ENCODE measurements at regions not wholly inside any gene's neighbourhood (a gene's known extent, or its start where the extent isn't known, plus 50 kb on each side); places are given as distances from the start of the nearest gene placed in this dataset.
"Not testable (repeated sequence)": the region's sequence is repeated elsewhere in the genome, so short reads cannot be mapped to it uniquely, and the experiment has no call there.

DNA sequence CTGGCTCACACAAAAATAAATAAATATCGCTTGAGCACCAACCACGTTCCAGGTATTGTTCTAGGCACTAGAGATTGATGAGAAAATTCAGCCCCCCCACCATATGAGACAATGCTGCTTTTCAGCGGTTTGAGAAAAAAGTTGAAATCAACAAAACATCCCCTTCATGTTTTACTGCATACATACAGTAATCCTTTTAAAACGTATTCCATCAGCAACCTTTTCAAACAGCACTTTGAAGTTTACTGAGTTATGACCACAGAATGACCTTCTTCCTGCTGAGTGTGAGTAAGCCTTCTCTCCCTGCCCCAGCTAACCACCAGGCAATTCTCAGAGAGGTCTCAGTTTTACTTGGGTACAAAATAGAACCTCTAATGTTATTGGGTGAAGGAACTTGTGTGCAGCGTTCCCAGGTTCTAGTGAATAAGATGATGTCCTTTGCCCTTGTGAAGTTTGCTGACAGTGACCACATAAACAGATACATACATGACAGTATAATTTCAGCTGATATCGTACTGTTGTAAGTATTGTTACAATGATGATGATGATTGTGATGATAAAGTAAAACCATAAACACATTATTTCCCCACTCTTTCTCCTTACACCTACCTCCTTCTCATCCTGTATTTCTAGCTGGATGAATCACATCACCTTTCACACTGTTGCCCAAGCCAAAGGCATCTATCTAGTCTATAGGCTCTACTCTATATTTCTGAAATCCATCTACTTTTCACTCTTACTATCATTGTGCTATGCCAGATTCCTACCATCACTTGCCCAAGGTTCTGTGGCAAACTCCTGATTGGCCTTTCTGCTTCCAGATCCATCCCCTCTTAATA lies 124.4 kb upstream of the KRR1 start:
- DNase-seq = no peak

- DNase-seq = no peak
Observed at GRCh38 chr12:75634244-75635222, 123.1 kb upstream of the KRR1 start.

GRCh38 chr12:75633789-75634188 lies 122.4 kb upstream of the KRR1 start:
- no peak for DNase-seq

GRCh38 chr12:75632442-75632841 lies 121.0 kb upstream of the KRR1 start:
- no peak for DNase-seq

DNA sequence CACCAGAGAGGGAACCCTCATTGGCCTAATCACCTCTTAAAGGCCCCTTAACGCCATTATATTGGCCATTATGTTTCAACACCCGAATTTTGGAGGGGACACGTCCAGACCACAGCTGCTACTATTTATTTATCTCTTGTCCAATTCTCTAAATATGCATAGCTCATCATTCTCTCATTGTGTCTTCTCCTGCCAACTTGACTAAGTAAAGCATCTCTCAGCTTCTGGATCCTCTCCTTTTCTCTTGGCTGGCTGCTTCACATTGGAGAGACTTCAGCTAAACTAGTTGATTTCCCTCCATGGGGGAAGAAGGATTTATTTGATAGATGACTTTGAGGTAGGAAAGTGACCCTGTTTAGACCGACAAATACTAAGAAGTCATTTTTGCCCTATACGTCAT lies 120.4 kb upstream of the KRR1 start:
- no peak for DNase-seq

DNA sequence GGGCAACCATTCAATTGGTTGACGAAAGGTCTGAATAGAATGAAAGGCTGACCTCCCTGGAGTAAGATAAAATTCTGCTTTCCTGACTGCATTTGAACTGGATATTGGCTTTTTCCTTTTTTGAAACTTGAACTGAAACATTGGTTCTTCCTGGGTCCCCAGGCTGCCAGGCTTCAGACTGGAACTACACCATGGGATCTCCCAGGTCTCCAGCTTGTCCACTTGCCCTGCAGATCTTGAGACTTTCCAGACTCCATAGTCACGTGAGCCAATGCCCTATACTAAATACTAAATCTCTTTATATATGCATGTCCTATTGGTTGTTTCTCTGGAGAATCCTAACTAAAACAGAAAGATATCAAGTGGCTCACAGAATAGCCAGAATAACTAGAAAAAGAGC lies 118.7 kb upstream of the KRR1 start:
- no peak for DNase-seq

DNA sequence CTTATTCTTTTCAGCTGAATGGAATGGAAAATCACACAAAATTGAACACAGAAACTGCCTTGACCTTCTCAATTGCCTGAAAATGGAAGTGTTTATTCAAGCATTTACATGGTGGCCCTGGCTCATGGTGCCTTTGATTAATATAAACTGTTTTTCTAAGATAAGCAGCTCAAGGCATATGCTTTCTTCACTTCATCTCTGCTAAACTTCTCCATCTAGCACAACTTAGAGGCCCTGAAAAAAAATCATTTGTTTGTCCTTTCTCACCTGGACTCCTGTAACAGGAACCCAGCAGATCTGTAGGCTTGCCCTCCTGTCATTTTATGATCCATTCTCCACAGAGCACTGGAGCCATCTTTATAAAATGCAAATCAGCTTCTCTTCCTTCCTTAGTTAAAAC lies 117.5 kb upstream of the KRR1 start:
- DNase-seq = no peak

DNA sequence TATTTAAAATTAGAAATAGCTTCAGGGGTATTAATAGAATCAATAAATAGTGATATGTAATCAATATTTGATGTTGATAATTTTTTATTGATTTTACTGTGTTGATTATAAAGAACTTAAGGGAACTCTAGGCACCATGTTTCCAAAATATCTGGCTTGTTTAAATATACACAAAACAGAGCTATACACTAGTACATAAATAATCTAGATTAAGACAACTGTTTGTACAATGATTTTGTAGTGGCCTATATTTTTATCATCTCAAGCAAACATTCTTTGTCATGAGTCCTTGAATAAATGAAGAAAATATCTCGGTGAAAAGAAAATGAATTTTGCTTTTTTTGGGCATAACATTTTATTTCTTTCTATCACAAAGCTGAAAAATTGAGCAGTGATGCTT lies 117.1 kb upstream of the KRR1 start:
- DNase-seq = no peak

DNA sequence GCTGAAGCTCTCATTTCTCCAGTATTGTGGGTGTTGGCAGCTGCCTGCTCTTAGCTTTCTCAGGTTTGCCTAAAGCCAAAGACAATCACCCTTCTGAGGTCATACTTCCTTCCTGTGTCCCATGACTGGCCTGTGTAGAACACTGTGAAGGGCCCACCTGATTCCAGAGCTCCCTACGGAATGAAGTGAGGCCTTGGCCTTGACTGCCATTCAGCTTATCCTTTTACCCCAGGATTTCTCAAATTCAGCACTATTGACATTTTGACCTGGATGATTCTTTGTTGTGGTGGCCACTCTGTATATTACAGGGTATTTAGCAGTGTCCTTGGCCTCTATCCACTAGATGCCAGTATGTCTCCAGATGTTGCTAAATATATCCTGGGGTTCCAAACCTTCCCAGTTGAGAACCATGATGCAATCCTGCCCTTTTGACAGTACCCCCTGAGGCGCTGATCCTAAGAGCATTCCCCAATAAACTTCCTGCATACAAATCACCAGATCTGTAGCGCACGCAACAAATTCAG lies 112.3 kb upstream of the KRR1 start:
- no peak for DNase-seq

GRCh38 chr12:75622492-75622891 lies 111.1 kb upstream of the KRR1 start:
- no peak for DNase-seq

DNA sequence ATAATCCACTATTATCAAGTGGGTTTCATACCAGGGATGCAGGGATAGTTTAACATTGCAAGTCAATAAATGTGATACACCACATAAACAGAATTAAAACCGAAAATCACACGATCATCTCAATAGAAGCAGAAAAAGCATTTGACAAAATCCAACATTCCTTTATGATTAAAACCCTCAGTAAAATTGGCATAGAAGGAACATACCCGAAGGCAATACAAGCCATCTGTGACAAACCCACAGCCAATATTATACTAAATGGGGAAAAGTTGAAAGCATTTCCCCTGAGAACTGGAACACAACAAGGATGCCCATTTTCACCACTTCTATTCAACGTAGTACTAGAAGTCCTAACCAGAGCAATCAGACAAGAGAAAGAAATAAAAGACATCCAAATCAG lies 103.0 kb upstream of the KRR1 start:
- not testable (repeated sequence) for DNase-seq

- no peak for DNase-seq
Observed at GRCh38 chr12:75613981-75614380, 102.6 kb upstream of the KRR1 start.

GRCh38 chr12:75611041-75611440 lies 99.6 kb upstream of the KRR1 start:
- DNase-seq = no peak

- no peak for DNase-seq
Observed at GRCh38 chr12:75606956-75607355, 95.5 kb upstream of the KRR1 start.

DNA sequence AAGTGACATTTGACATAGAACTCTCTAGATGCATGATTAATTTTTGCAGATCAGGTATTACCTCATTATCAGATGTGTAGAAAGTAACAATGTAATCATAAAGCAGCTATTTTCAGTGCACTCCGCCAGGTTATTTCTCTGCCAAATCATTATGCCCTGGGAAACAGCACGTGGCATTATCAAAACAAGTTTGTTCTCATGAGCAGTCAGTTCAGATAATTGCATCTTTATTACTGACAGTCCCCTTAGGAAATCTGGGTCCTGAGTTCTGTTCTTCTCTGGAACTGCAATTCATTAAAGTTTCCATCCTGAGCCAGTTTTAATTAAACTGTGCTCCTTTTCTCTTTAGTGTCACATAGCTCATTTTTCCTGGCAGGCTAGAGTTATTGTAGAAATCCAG lies 94.7 kb upstream of the KRR1 start:
- DNase-seq = no peak

DNA sequence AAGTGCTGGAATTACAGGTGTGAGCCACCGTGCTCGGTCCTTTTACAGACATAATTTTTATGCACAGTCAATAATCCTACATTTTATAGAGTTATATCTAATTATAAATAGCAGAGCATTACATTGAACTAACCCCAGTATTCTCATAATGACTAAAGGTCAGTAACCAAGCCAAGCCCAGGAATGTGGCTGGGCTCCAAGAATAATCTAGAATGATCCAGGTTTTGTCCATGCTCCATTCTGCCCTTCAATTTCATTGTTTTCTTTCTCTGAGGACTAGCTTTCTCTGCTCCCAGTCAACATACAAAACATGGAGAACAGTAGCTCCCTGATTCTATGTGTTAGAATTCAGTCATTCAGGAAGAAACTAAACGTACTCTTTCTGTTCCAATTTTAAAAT lies 92.1 kb upstream of the KRR1 start:
- DNase-seq = no peak

DNA sequence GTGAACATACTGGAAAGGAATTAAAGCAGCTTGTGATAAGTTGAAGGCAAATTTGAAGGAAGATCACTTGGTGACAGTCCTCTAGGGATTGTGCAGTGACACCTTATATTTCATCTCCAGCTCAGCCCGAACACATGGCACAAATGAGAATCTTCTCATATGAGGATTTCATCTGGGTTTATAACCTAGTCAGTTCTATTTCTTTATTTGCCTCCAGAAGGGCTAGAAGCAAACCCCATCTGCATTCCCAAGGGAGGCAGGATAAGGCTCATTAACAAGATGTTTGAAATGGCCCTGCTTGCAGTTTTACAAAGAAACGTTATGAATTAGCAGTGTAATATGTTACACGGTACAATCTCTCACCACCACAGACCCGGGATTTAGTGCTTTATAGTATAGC lies 90.7 kb upstream of the KRR1 start:
- no peak for DNase-seq

- DNase-seq = no peak
Observed at GRCh38 chr12:75600146-75600545, 88.7 kb upstream of the KRR1 start.

DNA sequence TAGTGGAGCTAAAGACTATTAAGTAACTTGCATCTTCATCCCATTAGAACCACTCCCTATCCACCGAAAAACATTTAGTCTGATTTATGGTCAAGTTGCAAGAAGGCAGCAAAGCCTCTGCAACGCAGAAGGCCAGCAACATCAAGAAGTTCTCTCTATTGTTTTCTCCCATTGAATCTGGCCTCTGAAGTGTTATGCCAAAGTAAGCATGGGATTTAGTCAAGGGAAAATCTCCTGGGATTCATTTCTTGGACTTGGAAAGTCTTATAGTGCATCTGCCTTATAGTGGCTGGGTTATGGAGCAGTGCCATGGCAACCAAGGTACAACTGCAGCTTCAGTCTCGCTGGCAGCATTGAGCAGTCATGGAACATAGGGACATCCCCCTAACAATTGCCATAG lies 87.7 kb upstream of the KRR1 start:
- DNase-seq = no peak

GRCh38 chr12:75596406-75596805 lies 85.0 kb upstream of the KRR1 start:
- DNase-seq = no peak

GRCh38 chr12:75592638-75593335 lies 81.4 kb upstream of the KRR1 start:
- no peak for DNase-seq

DNA sequence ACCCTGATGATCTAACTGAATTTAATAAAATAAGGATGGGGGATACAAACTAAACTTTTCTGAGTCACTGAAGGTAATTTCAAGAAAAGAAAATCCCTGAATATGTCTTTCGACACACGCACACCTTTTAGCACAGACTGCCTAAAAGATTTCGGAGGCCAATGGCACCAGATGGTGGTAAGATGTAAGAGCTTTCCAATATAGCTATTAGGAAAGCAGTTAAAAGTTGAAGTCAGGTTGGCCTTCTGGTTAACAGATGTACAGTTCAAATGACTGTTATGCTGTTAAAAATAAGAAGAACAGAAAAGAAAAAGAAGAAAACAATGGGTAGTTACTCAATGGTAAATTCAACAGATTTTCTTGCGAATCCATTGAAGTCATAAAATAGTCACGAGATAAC lies 80.7 kb upstream of the KRR1 start:
- no peak for DNase-seq

DNA sequence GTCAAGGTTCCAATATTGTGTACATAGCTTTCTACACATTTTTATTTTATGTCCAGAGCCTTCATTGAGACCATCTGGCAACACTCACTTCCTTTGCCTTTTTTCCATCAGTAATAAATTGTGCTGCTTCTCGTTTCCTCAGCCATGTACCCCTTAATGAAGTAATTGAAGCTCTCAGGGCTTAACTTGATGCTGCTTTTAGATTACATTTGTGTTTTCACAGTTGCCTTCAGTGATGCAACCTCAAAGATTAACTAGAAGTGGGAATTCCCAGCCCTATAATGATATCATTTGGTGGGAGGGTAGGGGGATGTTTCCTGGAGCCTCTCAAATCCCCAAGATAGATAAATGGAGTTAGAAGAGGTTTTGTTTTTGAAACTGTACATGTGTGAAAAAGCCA lies 80.2 kb upstream of the KRR1 start:
- DNase-seq = peak; percentile 16

Data from right kidney (tissue), 1 donor.